K562 (cell line): ENCODE measurements at regions not wholly inside any gene's neighbourhood (a gene's known extent, or its start where the extent isn't known, plus 50 kb on each side); places are given as distances from the start of the nearest gene placed in this dataset.

Experiments used
- CAMTA2 ChIP-seq: fragments of 250-450 bp; sonication (Bioruptor Pico); conservative IDR thresholded peaks from 2 replicates; pipeline ENCODE4 v1.5.1; 2022
- FOXP1 ChIP-seq: sonication (generic); formaldehyde crosslinking; IDR thresholded peaks from 2 replicates; pipeline ENCODE4 v1.8.0; 2022; ENCODE audit warnings: mild to moderate bottlenecking, missing genetic modification reagents
- KHSRP ChIP-seq: fragments of 450-650 bp; IDR thresholded peaks from 2 replicates; pipeline ENCODE4 v1.6.1; 2017
- MEIS2 ChIP-seq: fragments of 450-650 bp; IDR thresholded peaks from 2 replicates; pipeline ENCODE4 v1.6.1; 2014; ENCODE audit warnings: mild to moderate bottlenecking; ENCODE audit not compliant: partially characterized antibody
- NCOA4 ChIP-seq: fragments of 450-650 bp; IDR thresholded peaks from 2 replicates; pipeline ENCODE4 v1.6.1; 2018; ENCODE audit warnings: mild to moderate bottlenecking; ENCODE audit not compliant: partially characterized antibody
- NR1H2 ChIP-seq: sonication (generic); formaldehyde crosslinking; IDR thresholded peaks from 2 replicates; pipeline ENCODE4 v1.4.0; 2020; ENCODE audit warnings: mild to moderate bottlenecking, missing genetic modification reagents
- NR4A1 ChIP-seq, 2 experiments: fragments of 250-450 bp in 1 of 2; fragments of 450-650 bp in 1 of 2; sonication (Bioruptor Pico) in 1 of 2; IDR thresholded peaks; 2 replicates each; pipeline versions ENCODE4 v1.4.0 to v1.6.1; 2016 to 2020; ENCODE audit warnings: mild to moderate bottlenecking in 2 of 2, missing compliant biosample characterization in 1 of 2, missing genetic modification characterization in 1 of 2, moderate library complexity in 1 of 2
- SAFB2 ChIP-seq: fragments of 200-400 bp; formaldehyde crosslinking; IDR thresholded peaks from 2 replicates; pipeline ENCODE4 v1.6.1; 2018; ENCODE audit warnings: borderline replicate concordance, low read length, low read depth, moderate library complexity; ENCODE audit not compliant: severe bottlenecking
- SREBF2 ChIP-seq: sonication (generic); formaldehyde crosslinking; IDR thresholded peaks from 2 replicates; pipeline ENCODE4 v1.4.0; 2020; ENCODE audit warnings: mild to moderate bottlenecking, missing genetic modification reagents
- TAL1 ChIP-seq: fragments of 450-650 bp; IDR thresholded peaks from 2 replicates; pipeline ENCODE4 v1.6.1; 2016; ENCODE audit warnings: mild to moderate bottlenecking
- TEAD4 ChIP-seq, 2 experiments: sonication (generic) in 1 of 2; formaldehyde crosslinking in 1 of 2; IDR thresholded peaks; 2 replicates each; pipeline versions ENCODE4 v1.6.1 to v1.8.0; 2012 to 2022; ENCODE audit warnings: borderline replicate concordance in 1 of 2, inconsistent platforms in 1 of 2, low read length in 1 of 2, mild to moderate bottlenecking in 1 of 2, missing genetic modification reagents in 1 of 2
- ZNF609 ChIP-seq: sonication (generic); formaldehyde crosslinking; IDR thresholded peaks from 2 replicates; pipeline ENCODE4 v1.8.1; 2023; ENCODE audit warnings: missing genetic modification reagents, mild to moderate bottlenecking, borderline replicate concordance
- TF ChIP-seq, protein P1 (sequence below): fragments of 450-650 bp; IDR thresholded peaks from 2 replicates; pipeline ENCODE4 v1.6.1; 2016; ENCODE audit warnings: antibody characterized with exemption
- TF ChIP-seq, protein P2 (sequence below): fragments of 250-450 bp; sonication (Bioruptor Pico); IDR thresholded peaks from 2 replicates; pipeline ENCODE4 v1.4.0; 2020

DNA sequence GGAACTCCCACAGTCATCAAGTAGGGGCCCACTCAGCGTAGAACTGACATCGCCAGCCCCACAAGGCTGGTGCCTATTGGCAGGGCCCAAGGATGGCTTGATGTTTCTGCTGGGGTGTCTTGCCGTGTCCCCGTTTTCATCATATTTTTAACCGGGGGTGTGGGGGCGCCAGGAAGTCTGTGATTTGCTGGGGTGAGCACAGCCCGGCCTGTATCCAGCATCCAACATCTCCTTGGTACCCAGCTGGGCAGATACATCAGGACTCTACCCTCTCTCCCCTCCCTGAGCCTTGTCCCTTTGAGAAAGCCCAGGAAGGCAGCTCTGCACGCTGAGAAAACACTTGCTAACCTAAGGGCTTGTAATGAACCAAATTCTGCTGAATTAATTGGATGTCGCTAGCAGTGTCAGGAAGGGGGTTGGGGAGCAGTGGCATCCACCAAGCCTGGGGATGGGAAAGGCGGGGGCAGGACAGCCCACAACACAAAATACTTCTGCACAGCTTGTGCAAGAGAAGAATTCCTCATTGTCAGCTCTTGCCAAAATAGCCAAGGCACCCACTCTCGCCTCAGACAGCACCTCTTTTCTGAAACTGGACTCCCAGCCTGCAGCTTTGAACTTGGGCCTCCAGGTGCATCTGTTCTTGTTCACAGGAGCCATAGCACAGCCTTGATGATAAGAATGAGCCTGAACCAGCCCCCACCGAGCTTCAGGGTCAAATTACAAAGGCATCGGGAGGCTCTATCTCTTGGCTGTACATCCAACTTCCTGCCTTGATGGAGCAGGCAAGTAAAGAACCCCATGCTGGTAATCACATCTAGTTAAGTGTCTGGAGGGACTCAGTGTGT lies 63.7 kb upstream of the LYRM9 start (continued):
- TF ChIP-seq FOXP1 (CRISPR knock-in tag) (no peak), TEAD4 (IDR thresholded peaks at IDR 0.05; ENCODE audit: low read length) (no peak; the same call in 1 of the 2 replicates), TEAD4 (CRISPR knock-in tag; IDR thresholded peaks at IDR 0.05; ENCODE audit: borderline replicate concordance) (no peak), MEIS2 (no peak), ZNF609 (no peak), NR1H2 (CRISPR knock-in tag) (no peak), SAFB2 (no peak), NCOA4 (no peak), SREBF2 (CRISPR knock-in tag) (no peak), NR4A1 (CRISPR knock-in tag; IDR thresholded peaks at IDR 0.05) (no peak), NR4A1 (tag; IDR thresholded peaks at IDR 0.05) (no peak), KHSRP (no peak), CAMTA2 (no peak), TAL1 (no peak)
- TF ChIP-seq, protein P1, sequence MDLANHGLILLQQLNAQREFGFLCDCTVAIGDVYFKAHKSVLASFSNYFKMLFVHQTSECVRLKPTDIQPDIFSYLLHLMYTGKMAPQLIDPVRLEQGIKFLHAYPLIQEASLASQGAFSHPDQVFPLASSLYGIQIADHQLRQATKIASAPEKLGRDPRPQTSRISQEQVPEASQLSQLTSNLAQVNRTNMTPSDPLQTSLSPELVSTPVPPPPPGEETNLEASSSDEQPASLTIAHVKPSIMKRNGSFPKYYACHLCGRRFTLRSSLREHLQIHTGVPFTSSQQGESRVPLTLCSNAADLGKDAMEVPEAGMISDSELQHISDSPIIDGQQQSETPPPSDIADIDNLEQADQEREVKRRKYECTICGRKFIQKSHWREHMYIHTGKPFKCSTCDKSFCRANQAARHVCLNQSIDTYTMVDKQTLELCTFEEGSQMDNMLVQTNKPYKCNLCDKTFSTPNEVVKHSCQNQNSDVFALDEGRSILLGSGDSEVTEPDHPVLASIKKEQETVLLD: no peak
- TF ChIP-seq, protein P2, sequence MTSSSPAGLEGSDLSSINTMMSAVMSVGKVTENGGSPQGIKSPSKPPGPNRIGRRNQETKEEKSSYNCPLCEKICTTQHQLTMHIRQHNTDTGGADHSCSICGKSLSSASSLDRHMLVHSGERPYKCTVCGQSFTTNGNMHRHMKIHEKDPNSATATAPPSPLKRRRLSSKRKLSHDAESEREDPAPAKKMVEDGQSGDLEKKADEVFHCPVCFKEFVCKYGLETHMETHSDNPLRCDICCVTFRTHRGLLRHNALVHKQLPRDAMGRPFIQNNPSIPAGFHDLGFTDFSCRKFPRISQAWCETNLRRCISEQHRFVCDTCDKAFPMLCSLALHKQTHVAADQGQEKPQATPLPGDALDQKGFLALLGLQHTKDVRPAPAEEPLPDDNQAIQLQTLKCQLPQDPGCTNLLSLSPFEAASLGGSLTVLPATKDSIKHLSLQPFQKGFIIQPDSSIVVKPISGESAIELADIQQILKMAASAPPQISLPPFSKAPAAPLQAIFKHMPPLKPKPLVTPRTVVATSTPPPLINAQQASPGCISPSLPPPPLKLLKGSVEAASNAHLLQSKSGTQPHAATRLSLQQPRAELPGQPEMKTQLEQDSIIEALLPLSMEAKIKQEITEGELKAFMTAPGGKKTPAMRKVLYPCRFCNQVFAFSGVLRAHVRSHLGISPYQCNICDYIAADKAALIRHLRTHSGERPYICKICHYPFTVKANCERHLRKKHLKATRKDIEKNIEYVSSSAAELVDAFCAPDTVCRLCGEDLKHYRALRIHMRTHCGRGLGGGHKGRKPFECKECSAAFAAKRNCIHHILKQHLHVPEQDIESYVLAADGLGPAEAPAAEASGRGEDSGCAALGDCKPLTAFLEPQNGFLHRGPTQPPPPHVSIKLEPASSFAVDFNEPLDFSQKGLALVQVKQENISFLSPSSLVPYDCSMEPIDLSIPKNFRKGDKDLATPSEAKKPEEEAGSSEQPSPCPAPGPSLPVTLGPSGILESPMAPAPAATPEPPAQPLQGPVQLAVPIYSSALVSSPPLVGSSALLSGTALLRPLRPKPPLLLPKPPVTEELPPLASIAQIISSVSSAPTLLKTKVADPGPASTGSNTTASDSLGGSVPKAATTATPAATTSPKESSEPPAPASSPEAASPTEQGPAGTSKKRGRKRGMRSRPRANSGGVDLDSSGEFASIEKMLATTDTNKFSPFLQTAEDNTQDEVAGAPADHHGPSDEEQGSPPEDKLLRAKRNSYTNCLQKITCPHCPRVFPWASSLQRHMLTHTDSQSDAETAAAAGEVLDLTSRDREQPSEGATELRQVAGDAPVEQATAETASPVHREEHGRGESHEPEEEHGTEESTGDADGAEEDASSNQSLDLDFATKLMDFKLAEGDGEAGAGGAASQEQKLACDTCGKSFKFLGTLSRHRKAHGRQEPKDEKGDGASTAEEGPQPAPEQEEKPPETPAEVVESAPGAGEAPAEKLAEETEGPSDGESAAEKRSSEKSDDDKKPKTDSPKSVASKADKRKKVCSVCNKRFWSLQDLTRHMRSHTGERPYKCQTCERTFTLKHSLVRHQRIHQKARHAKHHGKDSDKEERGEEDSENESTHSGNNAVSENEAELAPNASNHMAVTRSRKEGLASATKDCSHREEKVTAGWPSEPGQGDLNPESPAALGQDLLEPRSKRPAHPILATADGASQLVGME (CRISPR knock-in tag): 0 out of 2 replicates have a peak, but pooled peaks have one; percentile 19
